Natural killer cell (primary cell): ENCODE measurements at regions not wholly inside any gene's neighbourhood (a gene's known extent, or its start where the extent isn't known, plus 50 kb on each side); places are given as distances from the start of the nearest gene placed in this dataset.

Experiments used
- ATAC-seq, 3 donors: fragments of 150-1000 bp in 2 of 3; fragments of 200-7000 bp in 1 of 3; cut with Tn5 transposase; 1 replicate in 1 of 3; 2 replicates in 2 of 3; pipeline ENCODE4 v1.10.0; 2021; ENCODE audit warnings: mild to moderate bottlenecking in 2 of 3, moderate library complexity in 2 of 3
- DNase-seq, 2 donors: peaks; one replicate each; pipeline versions ENCODE4 v3.0.0 to v3.0.0-alpha.2; 2013 to 2021; ENCODE audit warnings: mixed read lengths in 1 of 2
- H3K27ac ChIP-seq: one replicate; pipeline ENCODE4 v1.5.1; 2013; ENCODE audit warnings: mild to moderate bottlenecking, low read length
- H3K27me3 ChIP-seq: one replicate; pipeline ENCODE4 v1.6.1; 2013; ENCODE audit warnings: low read length; ENCODE audit not compliant: control insufficient read depth, insufficient read depth
- H3K36me3 ChIP-seq: one replicate; pipeline ENCODE4 v1.6.1; 2013; ENCODE audit warnings: low read length; ENCODE audit not compliant: control insufficient read depth, insufficient read depth
- H3K4me1 ChIP-seq: one replicate; pipeline ENCODE4 v1.6.1; 2013; ENCODE audit warnings: low read length; ENCODE audit not compliant: control insufficient read depth, insufficient read depth
- H3K4me3 ChIP-seq: one replicate; pipeline ENCODE4 v1.5.1; 2013; ENCODE audit warnings: low read length
- H3K9me3 ChIP-seq: one replicate; pipeline ENCODE4 v1.6.1; 2013; ENCODE audit warnings: low read length; ENCODE audit not compliant: control insufficient read depth, insufficient read depth
- H3K27ac Mint-ChIP-seq, 2 donors: one replicate each; pipeline ENCODE4 v1.8.0; 2022; ENCODE audit warnings: mild to moderate bottlenecking in 2 of 2, mixed read lengths in 2 of 2, moderate library complexity in 1 of 2
- H3K27me3 Mint-ChIP-seq, 2 donors: one replicate each; pipeline ENCODE4 v1.8.0; 2022; ENCODE audit warnings: low read depth in 2 of 2, mixed read lengths in 2 of 2
- H3K36me3 Mint-ChIP-seq: one replicate; pipeline ENCODE4 v1.8.0; 2022; ENCODE audit warnings: mixed read lengths
- H3K4me1 Mint-ChIP-seq, 2 donors: one replicate each; pipeline ENCODE4 v1.8.0; 2022; ENCODE audit warnings: mixed read lengths in 2 of 2
- H3K4me3 Mint-ChIP-seq: one replicate; pipeline ENCODE4 v1.8.0; 2022; ENCODE audit warnings: mild to moderate bottlenecking, moderate library complexity, mixed read lengths
- H3K9me3 Mint-ChIP-seq, 2 donors: one replicate each; pipeline ENCODE4 v1.8.0; 2022; ENCODE audit warnings: mixed read lengths in 2 of 2
- whole genome bisulfite sequencing: methylation state at CpG from one replicate; pipeline ENCODE4 v1.1.7; 2013; ENCODE audit warnings: missing lambda C conversion rate; ENCODE audit not compliant: insufficient coverage; 5-methylcytosine and 5-hydroxymethylcytosine counted together
- intact Hi-C: fragments of 100-400 bp; cut with micrococcal nuclease; formaldehyde crosslinking; loops from one replicate; pipeline ENCODE4 v1.14.2; 2022
- TF ChIP-seq, protein P1 (sequence below): fragments of 200-600 bp; IDR thresholded peaks from one replicate; pipeline ENCODE4 v1.8.0; 2022; ENCODE audit warnings: antibody characterized with exemption

DNA sequence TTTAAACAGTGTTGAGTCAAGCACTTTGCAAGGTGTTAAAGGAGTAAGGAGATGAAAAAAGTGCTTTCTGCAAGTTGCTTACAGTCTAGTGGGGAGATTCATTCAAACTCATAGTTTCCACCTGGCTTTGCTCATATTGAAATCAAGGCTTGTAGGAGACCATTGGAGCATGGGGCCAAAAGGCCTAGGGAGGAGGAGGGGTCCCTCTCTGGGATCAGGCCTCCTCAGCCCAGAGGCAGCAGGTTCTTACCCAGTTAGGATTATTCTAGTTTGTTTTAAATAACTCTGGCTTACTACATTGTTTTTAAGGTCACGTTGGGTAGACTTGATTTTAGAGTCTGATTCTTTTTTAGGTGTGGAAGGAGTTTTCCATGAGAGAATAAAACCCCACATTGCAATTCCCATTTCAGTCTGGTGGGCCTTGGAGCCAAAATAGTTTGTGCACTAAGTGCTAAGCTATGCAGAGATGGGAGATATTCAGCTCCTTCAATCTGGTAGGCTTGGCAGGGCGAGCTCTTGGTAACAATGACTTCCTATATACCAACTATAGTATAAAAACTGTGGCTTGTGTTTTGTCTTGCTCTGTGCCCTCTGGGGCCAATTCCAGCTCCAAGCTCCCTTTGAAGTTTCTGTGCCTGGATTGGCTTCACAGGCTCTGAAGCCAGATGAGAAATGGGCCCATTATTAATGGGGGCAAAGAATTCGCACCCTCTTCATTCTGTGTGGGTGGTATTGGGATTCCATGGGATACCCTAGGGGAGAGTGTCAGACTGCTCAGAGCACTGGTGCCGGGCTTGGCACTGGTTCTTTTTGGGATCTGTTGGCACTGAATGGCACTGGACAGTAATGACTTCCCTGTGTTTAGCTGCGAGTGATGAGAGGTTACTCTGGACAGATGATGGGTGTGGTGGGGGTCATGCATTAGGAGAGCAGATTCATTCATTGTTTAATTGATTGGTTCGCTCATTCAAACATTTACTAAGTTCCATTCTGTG, 301.1 kb downstream of the MYCN start:
- intact Hi-C loops, result no loop called here
- Histone ChIP-seq H3K27me3 (no peaks in the 10 kb centered on the region), H3K4me1 (no peaks in the 10 kb centered on the region), H3K9me3 (no peaks in the 10 kb centered on the region), H3K4me3 (no peak overlapping the region), H3K36me3 (no peaks in the 10 kb centered on the region), H3K27ac (no peak overlapping the region)
- Mint-ChIP-seq H3K9me3 (no peaks in the 10 kb centered on the region), H3K4me1 (no peaks in the 10 kb centered on the region), H3K36me3 (no peaks in the 10 kb centered on the region), H3K27ac (no peak overlapping the region), H3K4me3 (no peak overlapping the region), H3K27me3 (peaks cover 0 to 3% of the 10 kb centered on the region in 2 donors)
- TF ChIP-seq, protein P1, sequence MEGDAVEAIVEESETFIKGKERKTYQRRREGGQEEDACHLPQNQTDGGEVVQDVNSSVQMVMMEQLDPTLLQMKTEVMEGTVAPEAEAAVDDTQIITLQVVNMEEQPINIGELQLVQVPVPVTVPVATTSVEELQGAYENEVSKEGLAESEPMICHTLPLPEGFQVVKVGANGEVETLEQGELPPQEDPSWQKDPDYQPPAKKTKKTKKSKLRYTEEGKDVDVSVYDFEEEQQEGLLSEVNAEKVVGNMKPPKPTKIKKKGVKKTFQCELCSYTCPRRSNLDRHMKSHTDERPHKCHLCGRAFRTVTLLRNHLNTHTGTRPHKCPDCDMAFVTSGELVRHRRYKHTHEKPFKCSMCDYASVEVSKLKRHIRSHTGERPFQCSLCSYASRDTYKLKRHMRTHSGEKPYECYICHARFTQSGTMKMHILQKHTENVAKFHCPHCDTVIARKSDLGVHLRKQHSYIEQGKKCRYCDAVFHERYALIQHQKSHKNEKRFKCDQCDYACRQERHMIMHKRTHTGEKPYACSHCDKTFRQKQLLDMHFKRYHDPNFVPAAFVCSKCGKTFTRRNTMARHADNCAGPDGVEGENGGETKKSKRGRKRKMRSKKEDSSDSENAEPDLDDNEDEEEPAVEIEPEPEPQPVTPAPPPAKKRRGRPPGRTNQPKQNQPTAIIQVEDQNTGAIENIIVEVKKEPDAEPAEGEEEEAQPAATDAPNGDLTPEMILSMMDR, result no peak
- DNase-seq (no peak), ATAC-seq (no peak)
- WGBS, result 74% methylated on average over 4 of the region's 6 CpGs

DNA sequence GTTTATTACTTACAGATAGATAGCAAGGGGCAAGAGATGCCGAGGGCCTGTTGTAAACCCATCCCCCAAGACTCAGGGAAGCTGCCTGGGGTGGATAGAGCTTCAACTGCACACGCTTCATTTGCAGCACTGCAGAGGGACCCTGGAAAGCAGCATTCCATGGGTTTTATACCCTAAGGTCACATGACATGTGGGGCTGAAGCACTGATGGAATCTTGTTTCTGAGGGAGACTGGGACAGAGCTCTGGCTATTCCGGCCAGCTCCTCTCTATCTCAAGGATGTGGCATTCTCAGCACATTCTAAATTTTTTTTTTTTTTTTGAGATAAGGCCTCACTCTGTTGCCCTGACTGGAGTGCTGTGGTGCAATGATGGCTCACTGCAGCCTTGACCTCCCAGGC, 300.1 kb downstream of the MYCN start:
- H3K4me1 Mint-ChIP-seq, result no peaks in the 10 kb centered on the region
- H3K27me3 ChIP-seq, result no peaks in the 10 kb centered on the region
- intact Hi-C loops, result no loop called here

DNA sequence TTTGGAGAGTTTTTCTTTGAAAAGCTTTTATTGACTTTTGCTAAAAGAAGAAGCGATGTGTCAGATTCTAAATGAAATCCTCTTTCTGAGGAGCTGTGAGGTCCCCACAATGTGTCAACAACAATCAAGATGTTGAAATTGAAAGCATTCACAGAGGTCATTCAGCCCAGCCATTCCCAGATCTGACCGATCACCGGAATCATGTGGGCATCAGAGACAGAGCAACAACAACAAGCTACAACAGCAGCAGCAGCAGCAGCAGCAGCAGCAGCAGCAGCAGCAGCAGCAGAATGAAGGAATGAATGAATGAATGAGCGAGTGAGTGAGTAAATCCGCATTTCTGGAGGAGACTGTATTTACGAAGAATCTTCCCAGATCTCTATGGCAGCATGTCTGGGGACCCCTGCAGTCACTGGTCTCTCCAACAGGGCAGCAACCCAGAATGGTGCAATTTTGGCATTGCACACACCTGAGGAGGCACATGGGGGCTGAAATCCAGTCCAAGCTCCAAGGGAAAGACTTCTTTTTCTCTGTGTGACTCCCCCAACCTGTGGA, 299.0 kb downstream of the MYCN start:
- no peaks in the 10 kb centered on the region for H3K9me3 ChIP-seq
- ATAC-seq (no peak), DNase-seq (no peak)
- H3K27me3 ChIP-seq, result no peaks in the 10 kb centered on the region
- no peaks in the 10 kb centered on the region for H3K4me1 ChIP-seq
- Mint-ChIP-seq H3K27ac (no peak overlapping the region), H3K4me1 (no peaks in the 10 kb centered on the region), H3K36me3 (no peaks in the 10 kb centered on the region), H3K27me3 (peaks cover 0 to 3% of the 10 kb centered on the region in 2 donors), H3K4me3 (no peak overlapping the region), H3K9me3 (peaks cover 0 to 2% of the 10 kb centered on the region in 2 donors)
- TF ChIP-seq, protein P1, result no peak
- 93% methylated on average over 6 of the region's 6 CpGs for WGBS
- H3K4me3 ChIP-seq, result no peak overlapping the region
- intact Hi-C loops, result no loop called here
- H3K36me3 ChIP-seq, result no peaks in the 10 kb centered on the region
- H3K27ac ChIP-seq, result no peak overlapping the region

More for the DNA sequence above, 300.1 kb downstream of the MYCN start:
- H3K4me1 ChIP-seq, result no peaks in the 10 kb centered on the region
- ATAC-seq (no peak), DNase-seq (no peak)
- Mint-ChIP-seq H3K4me3 (no peak overlapping the region), H3K27ac (no peak overlapping the region), H3K36me3 (no peaks in the 10 kb centered on the region), H3K27me3 (peaks cover 0 to 3% of the 10 kb centered on the region in 2 donors), H3K9me3 (peaks cover 0 to 2% of the 10 kb centered on the region in 2 donors)
- H3K9me3 ChIP-seq, result no peaks in the 10 kb centered on the region
- 79% methylated on average over 3 of the region's 3 CpGs for WGBS
- no peaks in the 10 kb centered on the region for H3K36me3 ChIP-seq
- no peak overlapping the region for H3K4me3 ChIP-seq
- no peak overlapping the region for H3K27ac ChIP-seq
- TF ChIP-seq, protein P1, result no peak
